Stomach (tissue), 8 donors: ENCODE measurements at regions not wholly inside any gene's neighbourhood (a gene's known extent, or its start where the extent isn't known, plus 50 kb on each side); places are given as distances from the start of the nearest gene placed in this dataset.
"Not testable (repeated sequence)": the region's sequence is repeated elsewhere in the genome, so short reads cannot be mapped to it uniquely, and the experiment has no call there.

Experiments used
- DNase-seq, 2 donors: peaks; one replicate each; pipeline versions ENCODE4 v3.0.0 to v3.0.0-alpha.2; 2013 to 2019
- H3K27ac ChIP-seq, 5 donors: fragments of 200-600 bp in 4 of 5; sonication (generic) in 4 of 5; one replicate each; pipeline ENCODE4 v1.5.1; 2013 to 2019; ENCODE audit warnings: mild to moderate bottlenecking in 1 of 5, moderate library complexity in 1 of 5
- H3K27me3 ChIP-seq, 3 donors: fragments of 200-600 bp; sonication (generic); one replicate each; pipeline ENCODE4 v1.5.1; 2017 to 2019; ENCODE audit warnings: mixed run types in 1 of 3
- H3K36me3 ChIP-seq, 4 donors: fragments of 200-600 bp; sonication (generic); 1 replicate in 3 of 4; 2 replicates in 1 of 4; pipeline ENCODE4 v1.5.1; 2016 to 2019
- H3K4me1 ChIP-seq, 4 donors: fragments of 200-600 bp; sonication (generic); one replicate each; pipeline ENCODE4 v1.5.1; 2016 to 2019
- H3K4me3 ChIP-seq, 4 donors: fragments of 200-600 bp; sonication (generic) in 3 of 4; one replicate each; pipeline ENCODE4 v1.5.1; 2016 to 2019; ENCODE audit warnings: mild to moderate bottlenecking in 1 of 4
- H3K9me3 ChIP-seq, 4 donors: fragments of 200-600 bp; sonication (generic); one replicate each; pipeline ENCODE4 v1.5.1; 2016 to 2019
- CTCF ChIP-seq, 7 experiments: fragments of 450-650 bp in 4 of 7; fragments of 200-600 bp in 3 of 7; sonication (generic) in 3 of 7; IDR thresholded peaks; one replicate each; pipeline ENCODE4 v1.5.1; 2016 to 2019; ENCODE audit warnings: antibody characterized with exemption in 7 of 7, control low read depth in 2 of 7, mild to moderate bottlenecking in 1 of 7
- EP300 ChIP-seq: sonication (generic); formaldehyde crosslinking; IDR thresholded peaks from one replicate; pipeline ENCODE4 v1.6.1; 2017; ENCODE audit warnings: antibody characterized with exemption
- POLR2A ChIP-seq, 4 donors: fragments of 450-650 bp; IDR thresholded peaks; one replicate each; pipeline ENCODE4 v1.6.1; 2016; ENCODE audit warnings: antibody characterized with exemption in 4 of 4, control low read depth in 2 of 4, mild to moderate bottlenecking in 1 of 4, moderate library complexity in 1 of 4
- POLR2AphosphoS5 ChIP-seq, 3 donors: sonication (generic); formaldehyde crosslinking; IDR thresholded peaks; one replicate each; pipeline ENCODE4 v1.6.1; 2016; ENCODE audit warnings: antibody characterized with exemption in 3 of 3
- WGBS, 5 donors: extraction: QIAGEN DNeasy Blood & Tissue Kit in 3 of 5; methylation state at CpG; one replicate each; pipeline versions ENCODE4 v1.1.5 to v1.1.7; 2013 to 2018; 5-methylcytosine and 5-hydroxymethylcytosine counted together
- intact Hi-C: fragments of 100-400 bp; cut with DNase I; formaldehyde crosslinking; loops from one replicate; pipeline ENCODE4 v1.15.1; 2023; ENCODE audit warnings: low total_unique reads
- donor health status: healthy with polysubstance abuse.
- donor health status: Bipolar disorder and iron deficiency.
- donor health status: healthy.

- no peak overlapping the region for H3K4me3 ChIP-seq
- no peak for TF ChIP-seq EP300
- no peak for TF ChIP-seq CTCF (IDR thresholded peaks at IDR 0.05)
- no peak for TF ChIP-seq POLR2A (IDR thresholded peaks at IDR 0.05)
- TF ChIP-seq POLR2AphosphoS5 (IDR thresholded peaks at IDR 0.05), result no peak
- peaks cover 0 to 8% (median 0%) of the 10 kb centered on the region in 4 donors for H3K4me1 ChIP-seq
- DNase-seq, result no peak
- no peaks in the 10 kb centered on the region for H3K27me3 ChIP-seq
- H3K36me3 ChIP-seq, result no peaks in the 10 kb centered on the region
- H3K9me3 ChIP-seq, result no peaks in the 10 kb centered on the region
- intact Hi-C loops, result no loop called here
- H3K27ac ChIP-seq, result no peak overlapping the region
- WGBS, 5 donors, result 71 to 97% (median 92%) methylated on average over 1 of the region's 1 CpG
Measured at GRCh38 chr5:159582756-159583541, 252.7 kb upstream of the IL12B start.

- TF ChIP-seq POLR2AphosphoS5 (IDR thresholded peaks at IDR 0.05) (no peak), POLR2A (IDR thresholded peaks at IDR 0.05) (no peak), CTCF (IDR thresholded peaks at IDR 0.05) (no peak), EP300 (no peak)
- no peak for DNase-seq
- Histone ChIP-seq H3K4me1 (peaks cover 0 to 4% (median 0%) of the 10 kb centered on the region in 4 donors), H3K4me3 (no peak overlapping the region), H3K27me3 (no peaks in the 10 kb centered on the region), H3K9me3 (no peaks in the 10 kb centered on the region), H3K27ac (no peak overlapping the region), H3K36me3 (no peaks in the 10 kb centered on the region)
- intact Hi-C loops, result no loop called here
- 80 to 91% (median 88%) methylated on average over 5 of the region's 5 CpGs for WGBS, 5 donors
Measured at GRCh38 chr5:159586921-159587320, 256.6 kb upstream of the IL12B start.

GRCh38 chr5:159588941-159589340 lies 258.7 kb upstream of the IL12B start:
- H3K27me3 ChIP-seq, result no peaks in the 10 kb centered on the region
- intact Hi-C loops, result no loop called here
- TF ChIP-seq POLR2AphosphoS5 (IDR thresholded peaks at IDR 0.05), result no peak
- TF ChIP-seq EP300, result no peak
- TF ChIP-seq CTCF (IDR thresholded peaks at IDR 0.05), result no peak
- no peak for TF ChIP-seq POLR2A (IDR thresholded peaks at IDR 0.05)
- H3K4me3 ChIP-seq, result no peak overlapping the region
- 73 to 83% (median 82%) methylated on average over 6 of the region's 6 CpGs for WGBS, 5 donors
- no peaks in the 10 kb centered on the region for H3K36me3 ChIP-seq
- no peak for DNase-seq
- no peak overlapping the region for H3K27ac ChIP-seq
- no peaks in the 10 kb centered on the region for H3K4me1 ChIP-seq
- H3K9me3 ChIP-seq, result no peaks in the 10 kb centered on the region

GRCh38 chr5:159593518-159594073 lies 263.3 kb upstream of the IL12B start:
- Histone ChIP-seq H3K27me3 (no peaks in the 10 kb centered on the region), H3K36me3 (no peaks in the 10 kb centered on the region), H3K4me1 (no peaks in the 10 kb centered on the region), H3K4me3 (no peak overlapping the region), H3K27ac (no peak overlapping the region), H3K9me3 (no peaks in the 10 kb centered on the region)
- no peak for DNase-seq
- 56 to 95% (median 63%) methylated on average over 1 of the region's 1 CpG for WGBS, 5 donors
- intact Hi-C loops, result no loop called here
- no peak for TF ChIP-seq CTCF (IDR thresholded peaks at IDR 0.05)
- TF ChIP-seq POLR2A (IDR thresholded peaks at IDR 0.05), result no peak
- no peak for TF ChIP-seq EP300
- TF ChIP-seq POLR2AphosphoS5 (IDR thresholded peaks at IDR 0.05), result no peak

- H3K27me3 ChIP-seq, DNase-seq, H3K4me3 ChIP-seq, H3K9me3 ChIP-seq, H3K4me1 ChIP-seq, H3K36me3 ChIP-seq, H3K27ac ChIP-seq, intact Hi-C loops: not testable (repeated sequence)
- 70 to 94% (median 93%) methylated on average over 3 of the region's 3 CpGs for WGBS, 5 donors
Measured at GRCh38 chr5:159595561-159595960, 265.3 kb upstream of the IL12B start.
